Endothelial cell (in vitro differentiated cells): ENCODE measurements at regions not wholly inside any gene's neighbourhood (a gene's known extent, or its start where the extent isn't known, plus 50 kb on each side); places are given as distances from the start of the nearest gene placed in this dataset.

Experiments used
- DNase-seq: peaks from one replicate; pipeline ENCODE4 v3.0.0; 2021; ENCODE audit warnings: low spot score
- H3K27ac Mint-ChIP-seq: one replicate; pipeline ENCODE4 v1.8.0; 2021; ENCODE audit warnings: mixed read lengths, inconsistent platforms; ENCODE audit not compliant: unreplicated experiment
- H3K27me3 Mint-ChIP-seq: one replicate; pipeline ENCODE4 v1.8.0; 2021; ENCODE audit warnings: mild to moderate bottlenecking, moderate library complexity, mixed read lengths, inconsistent platforms; ENCODE audit not compliant: unreplicated experiment
- H3K36me3 Mint-ChIP-seq: one replicate; pipeline ENCODE4 v1.8.0; 2021; ENCODE audit warnings: mild to moderate bottlenecking, low read depth, mixed read lengths, inconsistent platforms; ENCODE audit not compliant: unreplicated experiment
- H3K4me1 Mint-ChIP-seq: one replicate; pipeline ENCODE4 v1.8.0; 2021; ENCODE audit warnings: mild to moderate bottlenecking, mixed read lengths, inconsistent platforms; ENCODE audit not compliant: unreplicated experiment
- H3K4me3 Mint-ChIP-seq: one replicate; pipeline ENCODE4 v1.8.0; 2021; ENCODE audit warnings: mild to moderate bottlenecking, mixed read lengths, inconsistent platforms; ENCODE audit not compliant: unreplicated experiment
- H3K9me3 Mint-ChIP-seq: one replicate; pipeline ENCODE4 v1.8.0; 2021; ENCODE audit warnings: mixed read lengths, inconsistent platforms; ENCODE audit not compliant: unreplicated experiment
- CTCF ChIP-seq: fragments of 200-600 bp; sonication (generic); IDR thresholded peaks from one replicate; pipeline ENCODE4 v1.5.0; 2021; ENCODE audit warnings: antibody characterized with exemption; ENCODE audit not compliant: unreplicated experiment

GRCh38 chr2:228699400-228699799 is 517.9 kb upstream of the SPHKAP start:
- Mint-ChIP-seq H3K27ac (no peak overlapping the region), H3K36me3 (no peaks in the 10 kb centered on the region), H3K4me3 (no peak overlapping the region), H3K9me3 (no peaks in the 10 kb centered on the region), H3K27me3 (no peaks in the 10 kb centered on the region), H3K4me1 (no peaks in the 10 kb centered on the region)
- DNase-seq = no peak
- no peak for TF ChIP-seq CTCF

GRCh38 chr2:228698963-228699362 is 517.5 kb upstream of the SPHKAP start:
- Mint-ChIP-seq H3K4me1 (no peaks in the 10 kb centered on the region), H3K9me3 (no peaks in the 10 kb centered on the region), H3K36me3 (no peaks in the 10 kb centered on the region), H3K4me3 (no peak overlapping the region), H3K27me3 (no peaks in the 10 kb centered on the region), H3K27ac (no peak overlapping the region)
- TF ChIP-seq CTCF = no peak
- no peak for DNase-seq

- no peak overlapping the region for H3K27ac Mint-ChIP-seq
- no peaks in the 10 kb centered on the region for H3K36me3 Mint-ChIP-seq
- DNase-seq = no peak
- no peaks in the 10 kb centered on the region for H3K4me1 Mint-ChIP-seq
- no peak overlapping the region for H3K4me3 Mint-ChIP-seq
- TF ChIP-seq CTCF = no peak
- H3K9me3 Mint-ChIP-seq = no peaks in the 10 kb centered on the region
- no peaks in the 10 kb centered on the region for H3K27me3 Mint-ChIP-seq
These were observed 516.0 kb upstream of the SPHKAP start for GRCh38 chr2:228697456-228697855.

- DNase-seq = no peak
- Mint-ChIP-seq H3K4me1 (no peaks in the 10 kb centered on the region), H3K4me3 (no peak overlapping the region), H3K27ac (no peak overlapping the region), H3K36me3 (no peaks in the 10 kb centered on the region), H3K9me3 (no peaks in the 10 kb centered on the region), H3K27me3 (no peaks in the 10 kb centered on the region)
- TF ChIP-seq CTCF = no peak
These were observed 509.2 kb upstream of the SPHKAP start for GRCh38 chr2:228690681-228691080.

GRCh38 chr2:228689053-228689452 is 507.6 kb upstream of the SPHKAP start:
- peak; percentile 55 for DNase-seq
- no peak overlapping the region for H3K27ac Mint-ChIP-seq
- peak; percentile 45 for TF ChIP-seq CTCF
- no peaks in the 10 kb centered on the region for H3K36me3 Mint-ChIP-seq
- no peak overlapping the region for H3K4me3 Mint-ChIP-seq
- H3K9me3 Mint-ChIP-seq = no peaks in the 10 kb centered on the region
- H3K27me3 Mint-ChIP-seq = no peaks in the 10 kb centered on the region
- no peaks in the 10 kb centered on the region for H3K4me1 Mint-ChIP-seq
